ENCODE measurements at regions not wholly inside any gene's neighbourhood (a gene's known extent, or its start where the extent isn't known, plus 50 kb on each side); places are given as distances from the start of the nearest gene placed in this dataset.

- no peak overlapping the region for H3K4me3 ChIP-seq (ENCODE audit: low read depth, low read length)
- TF ChIP-seq CTCF (IDR thresholded peaks at IDR 0.05; ENCODE audit: low read depth, low read length, missing control alignments), result no peak
- no peak for DNase-seq (ENCODE audit: low read depth)
These were observed 95.2 kb upstream of the CDIN1 start for GRCh38 chr15:36484038-36484778.

DNA sequence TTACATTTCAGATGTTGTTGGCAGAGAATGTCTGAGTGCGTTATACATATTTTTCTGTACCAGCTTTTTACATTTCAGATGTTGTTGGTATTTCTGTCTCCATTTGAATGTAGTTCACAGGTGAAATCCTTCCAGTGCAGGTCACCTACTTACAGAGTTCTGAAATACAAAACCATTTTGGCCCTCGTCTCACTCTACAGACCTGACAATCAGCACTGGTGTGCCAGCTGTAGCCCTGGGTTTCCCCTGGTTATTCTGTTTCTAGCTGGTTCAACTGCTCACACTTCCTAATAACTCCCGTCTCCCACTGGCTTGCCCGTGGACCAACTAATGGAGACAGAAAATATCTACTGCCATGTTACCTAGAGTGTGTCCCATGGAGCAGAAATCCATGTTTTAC, 87.5 kb upstream of the CDIN1 start:
- no peak for DNase-seq (ENCODE audit: low read depth)
- TF ChIP-seq CTCF (IDR thresholded peaks at IDR 0.05; ENCODE audit: low read depth, low read length, missing control alignments), result no peak
- H3K4me3 ChIP-seq (ENCODE audit: low read depth, low read length), result no peak overlapping the region

- TF ChIP-seq CTCF (IDR thresholded peaks at IDR 0.05; ENCODE audit: low read depth, low read length, missing control alignments), result no peak
- DNase-seq (ENCODE audit: low read depth), result no peak
- H3K4me3 ChIP-seq (ENCODE audit: low read depth, low read length), result no peak overlapping the region
These were observed 83.9 kb upstream of the CDIN1 start for GRCh38 chr15:36495456-36495991.

GRCh38 chr15:36497901-36498300, 81.5 kb upstream of the CDIN1 start:
- no peak overlapping the region for H3K4me3 ChIP-seq (ENCODE audit: low read depth, low read length)
- DNase-seq (ENCODE audit: low read depth), result no peak
- no peak for TF ChIP-seq CTCF (IDR thresholded peaks at IDR 0.05; ENCODE audit: low read depth, low read length, missing control alignments)

DNA sequence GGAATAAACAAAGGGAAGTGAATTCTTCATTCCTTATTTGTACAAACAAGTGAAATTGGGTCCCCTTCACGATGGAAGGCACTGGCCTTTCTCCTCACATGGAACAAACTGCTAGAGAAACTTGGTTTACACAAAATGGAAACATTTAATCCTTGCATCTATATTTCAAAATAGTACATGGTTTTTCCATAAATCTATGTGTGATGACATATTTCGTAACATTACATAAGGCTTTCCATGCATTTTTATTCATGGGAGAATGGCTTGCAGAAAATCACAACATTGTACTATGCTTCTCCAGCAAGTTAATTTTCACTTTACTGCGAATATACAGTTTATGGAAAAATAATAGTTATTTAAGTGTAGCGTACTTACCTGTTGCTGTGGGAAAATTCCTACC, 81.0 kb upstream of the CDIN1 start:
- no peak for DNase-seq (ENCODE audit: low read depth)
- no peak overlapping the region for H3K4me3 ChIP-seq (ENCODE audit: low read depth, low read length)
- TF ChIP-seq CTCF (IDR thresholded peaks at IDR 0.05; ENCODE audit: low read depth, low read length, missing control alignments), result no peak

GRCh38 chr15:36498916-36499315, 80.5 kb upstream of the CDIN1 start:
- DNase-seq (ENCODE audit: low read depth), result no peak
- no peak overlapping the region for H3K4me3 ChIP-seq (ENCODE audit: low read depth, low read length)
- TF ChIP-seq CTCF (IDR thresholded peaks at IDR 0.05; ENCODE audit: low read depth, low read length, missing control alignments), result no peak
